OCI-LY7 (cell line): ENCODE measurements at regions not wholly inside any gene's neighbourhood (a gene's known extent, or its start where the extent isn't known, plus 50 kb on each side); places are given as distances from the start of the nearest gene placed in this dataset.

Experiments
- EZH2phosphoT487 ChIP-seq: fragments of 200-600 bp; sonication (generic); IDR thresholded peaks from 2 replicates; pipeline ENCODE4 v1.6.1; 2018; ENCODE audit warnings: low read depth, borderline replicate concordance, mild to moderate bottlenecking, mixed run types, antibody characterized with exemption, low read length, moderate library complexity, mixed read lengths
- TF ChIP-seq, protein P1 (sequence below): fragments of 200-600 bp; sonication (generic); conservative IDR thresholded peaks from 2 replicates; pipeline ENCODE4 v1.5.1; 2014; ENCODE audit warnings: mild to moderate bottlenecking, antibody characterized with exemption, low read length, moderate library complexity, mixed read lengths

DNA sequence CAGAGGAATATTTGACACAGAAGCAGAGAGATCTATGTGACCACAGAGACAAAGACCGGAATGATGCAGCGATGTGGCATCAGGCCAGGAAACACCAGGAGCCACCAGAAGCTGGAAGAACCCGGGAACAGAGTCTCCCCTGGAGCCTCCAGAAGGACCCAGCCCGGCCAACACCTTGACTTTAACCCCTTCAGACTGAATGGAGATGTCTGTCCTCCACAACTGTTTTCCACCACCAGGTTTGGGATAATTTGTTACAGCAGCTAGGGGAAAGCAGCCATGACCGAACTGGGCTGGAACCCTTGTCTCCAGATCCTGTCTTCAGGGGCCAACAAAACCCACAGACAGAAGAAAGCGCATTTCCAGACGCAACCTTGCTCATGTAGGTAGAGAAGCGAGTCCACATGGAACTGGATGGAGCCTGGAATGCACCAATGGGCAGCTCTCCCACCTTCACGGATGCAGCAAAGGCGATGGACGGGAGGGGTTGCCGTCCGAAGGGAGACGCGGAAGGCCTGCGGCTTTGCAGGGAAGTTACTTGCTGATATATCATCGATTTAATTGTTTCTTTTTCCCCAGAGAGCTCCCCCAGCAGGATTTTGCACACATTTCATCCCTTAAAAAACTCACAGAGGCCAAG, 396.6 kb downstream of the NPHP4 start:
- TF ChIP-seq, protein P1, sequence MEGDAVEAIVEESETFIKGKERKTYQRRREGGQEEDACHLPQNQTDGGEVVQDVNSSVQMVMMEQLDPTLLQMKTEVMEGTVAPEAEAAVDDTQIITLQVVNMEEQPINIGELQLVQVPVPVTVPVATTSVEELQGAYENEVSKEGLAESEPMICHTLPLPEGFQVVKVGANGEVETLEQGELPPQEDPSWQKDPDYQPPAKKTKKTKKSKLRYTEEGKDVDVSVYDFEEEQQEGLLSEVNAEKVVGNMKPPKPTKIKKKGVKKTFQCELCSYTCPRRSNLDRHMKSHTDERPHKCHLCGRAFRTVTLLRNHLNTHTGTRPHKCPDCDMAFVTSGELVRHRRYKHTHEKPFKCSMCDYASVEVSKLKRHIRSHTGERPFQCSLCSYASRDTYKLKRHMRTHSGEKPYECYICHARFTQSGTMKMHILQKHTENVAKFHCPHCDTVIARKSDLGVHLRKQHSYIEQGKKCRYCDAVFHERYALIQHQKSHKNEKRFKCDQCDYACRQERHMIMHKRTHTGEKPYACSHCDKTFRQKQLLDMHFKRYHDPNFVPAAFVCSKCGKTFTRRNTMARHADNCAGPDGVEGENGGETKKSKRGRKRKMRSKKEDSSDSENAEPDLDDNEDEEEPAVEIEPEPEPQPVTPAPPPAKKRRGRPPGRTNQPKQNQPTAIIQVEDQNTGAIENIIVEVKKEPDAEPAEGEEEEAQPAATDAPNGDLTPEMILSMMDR = no peak
- no peak for TF ChIP-seq EZH2phosphoT487
